Ovary (tissue), 3 donors: ENCODE measurements at regions not wholly inside any gene's neighbourhood (a gene's known extent, or its start where the extent isn't known, plus 50 kb on each side); places are given as distances from the start of the nearest gene placed in this dataset.

Experiments
- CTCF ChIP-seq, 3 donors: fragments of 450-650 bp in 2 of 3; fragments of 200-600 bp in 1 of 3; IDR thresholded peaks; one replicate each; pipeline versions ENCODE4 v1.5.1 to v1.8.0; 2016 to 2022; ENCODE audit warnings: antibody characterized with exemption in 3 of 3, mild to moderate bottlenecking in 1 of 3
- POLR2A ChIP-seq: fragments of 450-650 bp; IDR thresholded peaks from one replicate; pipeline ENCODE4 v1.6.1; 2017; ENCODE audit warnings: antibody characterized with exemption, mild to moderate bottlenecking, moderate library complexity
- donor health status: DM: no; HTN: no; CAD: no.

GRCh38 chr2:187206471-187206870 lies 241.6 kb downstream of the CALCRL start:
- TF ChIP-seq CTCF (IDR thresholded peaks at IDR 0.05), result no peak
- no peak for TF ChIP-seq POLR2A
